Adrenal gland (tissue), 9 donors: ENCODE measurements at regions not wholly inside any gene's neighbourhood (a gene's known extent, or its start where the extent isn't known, plus 50 kb on each side); places are given as distances from the start of the nearest gene placed in this dataset.
"Not testable (repeated sequence)": the region's sequence is repeated elsewhere in the genome, so short reads cannot be mapped to it uniquely, and the experiment has no call there.

Experiments
- DNase-seq, 7 donors: peaks; one replicate each; pipeline ENCODE4 v3.0.0-alpha.2; 2019 to 2020
- H3K27ac ChIP-seq, 5 donors: fragments of 200-600 bp; sonication (generic) in 4 of 5; 1 replicate in 3 of 5; 2 replicates in 2 of 5; pipeline versions ENCODE4 v1.5.1 to v1.8.0; 2016 to 2020; ENCODE audit warnings: mild to moderate bottlenecking in 1 of 5
- H3K27me3 ChIP-seq: fragments of 200-600 bp; 2 replicates; pipeline ENCODE4 v1.8.0; 2021
- H3K36me3 ChIP-seq, 2 donors: fragments of 200-600 bp; replicated peaks in 1 of 2; 1 replicate in 1 of 2; 2 replicates in 1 of 2; pipeline versions ENCODE4 v1.5.1 to v1.8.0; 2018 to 2022
- H3K4me1 ChIP-seq, 2 donors: fragments of 200-600 bp; replicated peaks in 1 of 2; 1 replicate in 1 of 2; 2 replicates in 1 of 2; pipeline versions ENCODE4 v1.5.1 to v1.8.0; 2018 to 2021
- H3K4me3 ChIP-seq, 4 donors: fragments of 200-600 bp; sonication (generic) in 3 of 4; one replicate each; pipeline ENCODE4 v1.5.1; 2016 to 2018
- H3K9me3 ChIP-seq, 3 donors: fragments of 200-600 bp; sonication (generic) in 1 of 3; replicated peaks in 1 of 3; 1 replicate in 2 of 3; 2 replicates in 1 of 3; pipeline versions ENCODE4 v1.5.1 to v1.8.0; 2016 to 2021
- CTCF ChIP-seq, 6 experiments: fragments of 450-650 bp in 4 of 6; fragments of 200-600 bp in 2 of 6; sonication (generic) in 1 of 6; IDR thresholded peaks; 1 replicate in 5 of 6; 2 replicates in 1 of 6; pipeline versions ENCODE4 v1.5.1 to v1.8.0; 2016 to 2021; ENCODE audit warnings: antibody characterized with exemption in 6 of 6, mild to moderate bottlenecking in 2 of 6, moderate library complexity in 1 of 6
- POLR2A ChIP-seq, 2 donors: fragments of 450-650 bp; IDR thresholded peaks; one replicate each; pipeline ENCODE4 v1.6.1; 2017; ENCODE audit warnings: antibody characterized with exemption in 2 of 2, mild to moderate bottlenecking in 2 of 2, moderate library complexity in 1 of 2
- WGBS, 4 donors: extraction: QIAGEN DNeasy Blood & Tissue Kit in 2 of 4; methylation state at CpG; one replicate each; pipeline versions ENCODE4 v1.1.5 to v1.1.7; 2013 to 2017; 5-methylcytosine and 5-hydroxymethylcytosine counted together
- intact Hi-C, 2 donors: fragments of 100-400 bp; cut with DNase I; formaldehyde crosslinking; loops; one replicate each; pipeline versions ENCODE4 v1.14.1 to v1.15.0; 2022 to 2023
- donor health status: healthy with polysubstance abuse.
- donor health status: Bipolar disorder and iron deficiency.
- donor health status: DM: yes; HTN: yes; CAD: no.
- donor health status: DM: no; HTN: no; CAD: no.
- donor health status: DM: no; HTN: no; CAD: no.

- no peak overlapping the region for H3K4me3 ChIP-seq
- TF ChIP-seq POLR2A (IDR thresholded peaks at IDR 0.05) = no peak
- no peak for TF ChIP-seq CTCF (IDR thresholded peaks at IDR 0.05)
- no peaks in the 10 kb centered on the region for H3K36me3 ChIP-seq
- no peak overlapping the region for H3K27ac ChIP-seq
- no peaks in the 10 kb centered on the region for H3K9me3 ChIP-seq
- no peaks in the 10 kb centered on the region for H3K4me1 ChIP-seq
- peak in 1 of 7 donors; percentile 20 for DNase-seq
- intact Hi-C loops = no loop called here
- WGBS, 4 donors = 52 to 79% (median 68%) methylated on average over 5 to 6 of the region's 6 CpGs
- no peaks in the 10 kb centered on the region for H3K27me3 ChIP-seq
Measured at GRCh38 chrX:1851527-1851926, 236.7 kb downstream of the ASMT start.

- no peaks in the 10 kb centered on the region for H3K4me1 ChIP-seq
- no peaks in the 10 kb centered on the region for H3K27me3 ChIP-seq
- H3K27ac ChIP-seq = no peak overlapping the region
- no peak for DNase-seq
- H3K4me3 ChIP-seq = no peak overlapping the region
- no peaks in the 10 kb centered on the region for H3K36me3 ChIP-seq
- TF ChIP-seq POLR2A (IDR thresholded peaks at IDR 0.05) = no peak
- no peak for TF ChIP-seq CTCF (IDR thresholded peaks at IDR 0.05)
- no peaks in the 10 kb centered on the region for H3K9me3 ChIP-seq
- WGBS, 4 donors = 77 to 90% (median 87%) methylated on average over 8 to 9 of the region's 9 CpGs
- intact Hi-C loops = no loop called here
Measured at GRCh38 chrX:1852082-1852481, 237.2 kb downstream of the ASMT start.

- TF ChIP-seq CTCF (IDR thresholded peaks at IDR 0.05) (no peak), POLR2A (IDR thresholded peaks at IDR 0.05) (no peak)
- H3K4me3 ChIP-seq = no peak overlapping the region
- no peaks in the 10 kb centered on the region for H3K36me3 ChIP-seq
- H3K27me3 ChIP-seq = no peaks in the 10 kb centered on the region
- intact Hi-C loops = no loop called here
- no peaks in the 10 kb centered on the region for H3K9me3 ChIP-seq
- H3K4me1 ChIP-seq = no peaks in the 10 kb centered on the region
- WGBS, 4 donors = 59 to 76% (median 65%) methylated on average over 3 of the region's 3 CpGs
- H3K27ac ChIP-seq = no peak overlapping the region
- no peak for DNase-seq
Measured at GRCh38 chrX:1853447-1853846, 238.6 kb downstream of the ASMT start.

- intact Hi-C loops = no loop called here
- Histone ChIP-seq H3K27me3 (no peaks in the 10 kb centered on the region), H3K4me1 (no peaks in the 10 kb centered on the region), H3K4me3 (no peak overlapping the region), H3K27ac (no peak overlapping the region), H3K9me3 (no peaks in the 10 kb centered on the region), H3K36me3 (no peaks in the 10 kb centered on the region)
- DNase-seq = no peak
- TF ChIP-seq CTCF (IDR thresholded peaks at IDR 0.05) (no peak), POLR2A (IDR thresholded peaks at IDR 0.05) (no peak)
- 82 to 92% (median 89%) methylated on average over 3 of the region's 3 CpGs for WGBS, 4 donors
Measured at GRCh38 chrX:1853916-1854315, 239.1 kb downstream of the ASMT start.

GRCh38 chrX:1854861-1855260, 240.0 kb downstream of the ASMT start:
- 89 to 94% (median 93%) methylated on average over 4 to 10 of the region's 10 CpGs for WGBS, 4 donors

GRCh38 chrX:1859266-1859665, 244.4 kb downstream of the ASMT start:
- DNase-seq, H3K4me3 ChIP-seq, H3K36me3 ChIP-seq, H3K4me1 ChIP-seq, H3K27ac ChIP-seq, intact Hi-C loops, H3K9me3 ChIP-seq, H3K27me3 ChIP-seq: not testable (repeated sequence)
- 77 to 95% (median 85%) methylated on average over 5 of the region's 5 CpGs for WGBS, 4 donors

More at GRCh38 chrX:1854861-1855260, 240.0 kb downstream of the ASMT start:
- H3K4me1 ChIP-seq, H3K27me3 ChIP-seq, H3K4me3 ChIP-seq, intact Hi-C loops, H3K36me3 ChIP-seq, H3K9me3 ChIP-seq, DNase-seq, H3K27ac ChIP-seq: not testable (repeated sequence)
